ENCODE measurements at regions not wholly inside any gene's neighbourhood (a gene's known extent, or its start where the extent isn't known, plus 50 kb on each side); places are given as distances from the start of the nearest gene placed in this dataset.
A peak's percentile ranks its signal among the peaks of the same experiment; 100 is the strongest.
"Not testable (repeated sequence)": the region's sequence is repeated elsewhere in the genome, so short reads cannot be mapped to it uniquely, and the experiment has no call there.

DNA sequence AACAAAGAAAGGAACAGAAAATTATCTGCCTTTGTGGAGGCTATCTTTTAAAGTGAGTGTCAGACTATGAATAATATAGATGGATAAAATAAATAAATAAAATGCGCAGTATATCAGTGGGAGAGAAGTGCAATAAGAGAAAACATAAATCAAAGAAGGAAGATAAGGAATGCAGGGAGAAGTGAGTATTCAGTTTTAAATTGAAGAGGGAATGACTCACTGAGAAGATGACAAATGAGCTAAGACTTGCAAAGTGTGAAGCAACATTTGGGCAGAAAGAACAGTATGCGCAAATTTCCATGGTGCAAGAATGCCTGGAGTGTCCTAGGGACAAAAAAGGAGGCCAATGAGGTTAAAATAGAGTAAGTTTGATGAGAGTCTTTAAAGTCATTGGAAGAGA, 1300.1 kb upstream of the ALCAM start:
- POLR2A ChIA-PET, result no interaction called here
- no peak for DNase-seq (ENCODE audit: extremely low spot score)
- CTCF ChIA-PET, result interaction anchor here (0.7 kb wide), 1 partner anchor 24 kb away, joined by 3 read pairs; no protein-coding TSS in a partner anchor
- TF ChIP-seq HDGF (IDR thresholded peaks at IDR 0.05; ENCODE audit: borderline replicate concordance), result no peak
- TF ChIP-seq, protein P1, sequence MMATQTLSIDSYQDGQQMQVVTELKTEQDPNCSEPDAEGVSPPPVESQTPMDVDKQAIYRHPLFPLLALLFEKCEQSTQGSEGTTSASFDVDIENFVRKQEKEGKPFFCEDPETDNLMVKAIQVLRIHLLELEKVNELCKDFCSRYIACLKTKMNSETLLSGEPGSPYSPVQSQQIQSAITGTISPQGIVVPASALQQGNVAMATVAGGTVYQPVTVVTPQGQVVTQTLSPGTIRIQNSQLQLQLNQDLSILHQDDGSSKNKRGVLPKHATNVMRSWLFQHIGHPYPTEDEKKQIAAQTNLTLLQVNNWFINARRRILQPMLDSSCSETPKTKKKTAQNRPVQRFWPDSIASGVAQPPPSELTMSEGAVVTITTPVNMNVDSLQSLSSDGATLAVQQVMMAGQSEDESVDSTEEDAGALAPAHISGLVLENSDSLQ (IDR thresholded peaks at IDR 0.05), result peak; percentile 59

DNA sequence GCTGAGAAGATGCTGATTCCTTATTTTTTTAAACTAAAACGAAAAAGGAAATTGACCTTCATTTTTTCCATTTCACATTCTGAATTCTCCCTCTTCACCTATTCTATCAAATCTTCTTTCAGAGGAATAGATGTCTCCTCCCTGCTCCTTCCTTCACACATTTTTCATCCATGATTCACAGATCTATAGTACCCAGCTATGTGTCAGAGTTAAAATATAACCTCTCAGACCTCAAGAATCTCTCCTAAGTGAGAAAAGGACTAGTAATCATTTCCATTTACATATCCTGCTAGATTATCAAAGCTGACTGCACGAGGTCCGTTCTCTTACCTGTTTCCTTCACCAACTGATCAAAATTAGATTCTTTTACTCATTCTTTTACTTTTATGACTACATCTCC, 1297.6 kb upstream of the ALCAM start:
- POLR2A ChIA-PET, result no interaction called here
- CTCF ChIA-PET, result no interaction called here
- TF ChIP-seq SP1 (IDR thresholded peaks at IDR 0.05) (no peak), ELF4 (IDR thresholded peaks at IDR 0.05) (no peak), FOXA1 (IDR thresholded peaks at IDR 0.05) (no peak), LEF1 (IDR thresholded peaks at IDR 0.05; ENCODE audit: borderline replicate concordance) (no peak), L3MBTL2 (conservative IDR thresholded peaks at IDR 0.05) (no peak), ZNF384 (IDR thresholded peaks at IDR 0.05) (no peak), NFRKB (IDR thresholded peaks at IDR 0.05) (no peak), SUZ12 (IDR thresholded peaks at IDR 0.05) (no peak), ARNT (IDR thresholded peaks at IDR 0.05) (no peak), FOXK2 (IDR thresholded peaks at IDR 0.05) (no peak), FOXM1 (IDR thresholded peaks at IDR 0.05; ENCODE audit: borderline replicate concordance) (no peak), CTBP1 (IDR thresholded peaks at IDR 0.05; ENCODE audit: borderline replicate concordance) (no peak), BHLHE40 (IDR thresholded peaks at IDR 0.05; ENCODE audit: borderline replicate concordance) (no peak)
- TF ChIP-seq, protein P1 (IDR thresholded peaks at IDR 0.05), result no peak
- no peak for DNase-seq (ENCODE audit: extremely low spot score)

DNA sequence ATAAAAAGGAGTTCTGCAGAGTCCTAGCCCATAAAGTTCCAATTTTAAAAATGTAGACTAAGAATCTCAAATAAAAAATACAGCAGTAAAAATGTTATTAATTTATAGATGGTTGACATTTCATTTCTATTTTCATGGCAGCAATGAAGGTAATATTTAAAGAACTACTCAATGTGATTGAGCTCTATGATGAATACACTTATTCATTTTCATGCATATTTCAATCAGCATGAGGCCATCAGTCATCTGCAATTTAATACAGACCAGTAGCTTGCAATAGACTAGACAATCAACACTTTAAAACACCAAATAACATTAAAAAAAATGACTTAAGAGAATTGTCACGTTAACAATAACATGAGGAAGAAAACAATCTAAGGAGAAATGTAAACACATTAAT, 1295.8 kb upstream of the ALCAM start:
- POLR2A ChIA-PET, result no interaction called here
- TF ChIP-seq BHLHE40 (IDR thresholded peaks at IDR 0.05; ENCODE audit: borderline replicate concordance) (no peak), FOXK2 (IDR thresholded peaks at IDR 0.05) (no peak), ELF4 (IDR thresholded peaks at IDR 0.05) (no peak), FOXA1 (IDR thresholded peaks at IDR 0.05) (no peak)
- TF ChIP-seq, protein P1 (IDR thresholded peaks at IDR 0.05), result peak; percentile 53
- CTCF ChIA-PET, result no interaction called here
- DNase-seq (ENCODE audit: extremely low spot score), result no peak

DNA sequence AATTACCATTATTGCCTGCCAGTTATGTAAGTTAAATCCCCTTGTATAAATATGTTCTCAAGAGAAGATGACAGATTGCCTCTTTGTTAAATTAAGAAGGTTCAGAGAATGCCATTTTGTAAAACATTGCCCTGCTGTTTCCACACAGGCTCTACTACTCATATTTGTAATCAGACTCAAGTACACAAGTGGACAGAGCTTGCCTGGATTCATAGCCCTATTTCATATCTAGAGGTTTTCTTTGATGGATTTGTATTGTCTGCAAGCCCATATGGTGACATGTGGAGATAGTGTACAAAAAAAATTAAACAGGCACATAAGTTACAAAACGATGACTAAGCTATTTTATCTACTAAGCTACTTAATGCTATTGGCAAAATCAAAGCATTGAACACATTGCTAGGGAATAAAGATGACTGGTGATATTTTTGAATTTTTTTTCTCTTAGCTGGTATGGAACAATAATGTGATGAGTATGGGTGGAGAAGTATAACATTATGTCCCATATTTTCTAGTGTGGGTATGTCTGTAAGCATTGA, 1286.6 kb upstream of the ALCAM start:
- no peak for DNase-seq (ENCODE audit: extremely low spot score)
- no peak for TF ChIP-seq HDGF (IDR thresholded peaks at IDR 0.05; ENCODE audit: borderline replicate concordance)
- TF ChIP-seq FOXM1 (IDR thresholded peaks at IDR 0.05; ENCODE audit: borderline replicate concordance), result no peak
- TF ChIP-seq SP1 (IDR thresholded peaks at IDR 0.05), result no peak
- CTCF ChIA-PET, result interaction anchor here (0.8 kb wide), 1 partner anchor 868 kb away, joined by 3 read pairs; no protein-coding TSS in a partner anchor
- POLR2A ChIA-PET, result no interaction called here

DNA sequence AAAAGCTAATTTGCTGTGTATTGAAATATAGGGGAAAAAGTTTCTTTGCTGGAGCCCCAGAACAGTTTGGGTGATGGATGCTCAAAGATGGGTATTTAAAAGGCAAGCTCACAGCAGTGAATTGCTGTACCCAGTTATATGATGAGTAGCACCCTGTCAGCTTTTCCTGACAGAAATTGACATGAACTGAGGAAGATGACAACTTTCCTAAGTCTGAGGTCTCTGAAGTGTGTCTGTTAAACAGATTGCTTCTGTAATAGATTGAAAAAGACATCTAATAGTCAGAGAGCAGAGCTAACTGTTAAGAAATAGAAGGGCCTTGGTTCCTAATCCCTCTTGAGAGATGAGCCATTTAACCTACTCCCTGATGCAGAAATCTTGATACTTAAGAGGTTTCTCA, 1278.0 kb upstream of the ALCAM start:
- CTCF ChIA-PET, result no interaction called here
- POLR2A ChIA-PET, result no interaction called here
- TF ChIP-seq L3MBTL2 (conservative IDR thresholded peaks at IDR 0.05) (no peak), ARNT (IDR thresholded peaks at IDR 0.05) (no peak), FOXK2 (IDR thresholded peaks at IDR 0.05) (no peak), SUZ12 (IDR thresholded peaks at IDR 0.05) (no peak)
- DNase-seq (ENCODE audit: extremely low spot score), result no peak

DNA sequence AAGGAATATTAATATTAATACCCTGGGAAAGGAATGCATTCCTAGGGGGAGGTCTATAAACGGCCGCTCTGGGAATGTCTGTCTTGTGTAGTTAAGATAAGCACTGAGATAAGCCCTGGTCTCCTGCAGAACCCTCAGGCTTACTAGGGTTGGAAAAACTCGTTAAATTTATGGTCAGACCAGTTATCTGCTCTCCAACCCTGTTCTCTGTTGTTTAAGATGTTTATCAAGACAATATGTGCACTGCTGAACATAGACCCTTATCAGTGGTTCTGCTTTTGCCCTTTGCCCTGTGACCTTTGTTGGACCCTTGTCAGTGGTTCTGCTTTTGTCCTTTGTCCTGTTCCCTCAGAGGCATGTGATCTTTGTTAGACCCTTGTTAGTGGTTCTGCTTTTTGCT, 1276.7 kb upstream of the ALCAM start:
- DNase-seq (ENCODE audit: extremely low spot score); CTCF ChIA-PET; POLR2A ChIA-PET: not testable (repeated sequence)
- peak; percentile 42; the same call in 1 of the 2 replicates for TF ChIP-seq CTBP1 (IDR thresholded peaks at IDR 0.05; ENCODE audit: borderline replicate concordance)

DNA sequence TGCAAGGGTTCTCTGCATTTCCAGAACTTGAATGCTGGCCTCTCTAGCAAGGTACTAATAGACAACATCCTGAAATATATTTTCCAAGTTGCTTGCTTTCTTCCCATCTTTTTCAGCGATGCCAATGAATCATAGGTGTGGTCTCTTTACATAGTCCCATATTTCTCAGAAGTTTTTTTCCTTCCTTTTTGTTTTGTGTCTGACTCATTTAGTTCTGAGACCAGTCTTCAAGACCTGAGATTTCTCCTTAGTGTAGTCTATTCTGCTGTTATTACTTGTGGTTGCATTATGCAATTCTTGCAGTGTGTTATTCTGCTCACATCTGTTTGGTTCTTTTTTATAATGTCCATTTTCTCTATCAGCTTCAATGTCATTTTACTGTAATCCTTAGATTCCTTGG, 1265.0 kb upstream of the ALCAM start:
- DNase-seq (ENCODE audit: extremely low spot score), result no peak
- TF ChIP-seq, protein P1 (IDR thresholded peaks at IDR 0.05), result no peak
- no peak for TF ChIP-seq FOXK2 (IDR thresholded peaks at IDR 0.05)
- CTCF ChIA-PET, result no interaction called here
- POLR2A ChIA-PET, result no interaction called here

DNA sequence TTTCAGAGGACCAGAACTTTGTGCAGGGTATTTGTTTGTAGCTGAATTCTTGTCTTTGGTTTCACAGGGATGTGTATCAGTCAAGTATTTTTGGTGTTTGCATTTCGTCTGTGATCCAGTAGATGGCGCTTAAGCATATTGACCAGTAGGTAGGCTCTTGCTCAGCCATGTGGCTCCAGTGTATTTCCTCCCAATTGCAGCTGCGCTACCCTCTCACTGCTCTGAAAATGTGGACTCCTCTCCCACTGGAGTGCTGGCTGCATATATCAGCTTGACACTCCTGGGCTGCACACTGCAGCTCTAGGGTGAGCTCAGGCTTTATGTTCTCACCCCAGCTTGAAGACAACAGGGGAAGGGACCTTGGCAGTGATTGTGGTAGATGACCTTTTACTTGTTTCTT, 1264.3 kb upstream of the ALCAM start:
- TF ChIP-seq LEF1 (IDR thresholded peaks at IDR 0.05; ENCODE audit: borderline replicate concordance) (no peak), FOXK2 (IDR thresholded peaks at IDR 0.05) (peak; percentile 36; the same call in 1 of the 2 replicates), HDGF (IDR thresholded peaks at IDR 0.05; ENCODE audit: borderline replicate concordance) (no peak), L3MBTL2 (conservative IDR thresholded peaks at IDR 0.05) (peak; percentile 16; the same call in 1 of the 2 replicates)
- TF ChIP-seq, protein P1 (IDR thresholded peaks at IDR 0.05), result no peak
- ChIA-PET CTCF (interaction anchor here (1.0 kb wide), 1 partner anchor 10 kb away, joined by 3 read pairs; no protein-coding TSS in a partner anchor), POLR2A (no interaction called here)

More for the DNA sequence above, 1264.3 kb upstream of the ALCAM start:
- DNase-seq (ENCODE audit: extremely low spot score), result peak; percentile 26

All from HEK293T (cell line).